GM19452 (cell line): ENCODE measurements at regions not wholly inside any gene's neighbourhood (a gene's known extent, or its start where the extent isn't known, plus 50 kb on each side); places are given as distances from the start of the nearest gene placed in this dataset.

Experiments
- ATAC-seq: cut with Tn5 transposase; IDR thresholded peaks from one replicate; pipeline ENCODE4 v1.9.1; 2021; ENCODE audit not compliant: unreplicated experiment

DNA sequence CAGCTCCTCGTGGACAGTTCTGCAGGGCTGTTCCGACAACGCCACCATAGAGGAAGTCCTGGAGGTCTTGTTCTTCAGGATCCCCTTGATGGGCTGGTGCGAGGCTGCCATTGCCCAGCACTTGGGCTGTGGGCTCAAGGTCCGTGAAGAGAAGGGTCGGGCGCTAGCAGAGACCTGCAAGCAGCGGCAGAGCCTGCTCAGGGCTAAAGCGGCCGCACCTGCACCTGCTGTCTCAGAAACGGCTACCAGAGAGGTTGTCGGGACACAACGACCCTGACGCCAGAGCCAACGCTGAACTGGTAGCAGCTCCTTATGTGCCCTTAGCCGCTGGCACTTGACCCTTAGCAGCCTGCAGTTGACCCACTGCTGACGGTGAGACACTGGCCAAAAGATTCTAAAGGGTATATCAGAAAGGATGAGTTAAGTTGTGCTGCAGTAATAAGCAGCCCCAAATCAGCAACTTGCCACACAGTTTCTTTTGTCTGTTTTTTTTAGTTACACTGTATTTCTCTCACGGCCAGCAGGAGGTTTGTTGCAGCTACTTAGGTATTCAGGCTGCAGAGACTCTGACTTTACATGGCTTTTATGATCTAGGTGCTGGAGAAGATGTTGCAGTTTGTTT, 55.5 kb upstream of the ST6GAL2 start:
- no peak for ATAC-seq

DNA sequence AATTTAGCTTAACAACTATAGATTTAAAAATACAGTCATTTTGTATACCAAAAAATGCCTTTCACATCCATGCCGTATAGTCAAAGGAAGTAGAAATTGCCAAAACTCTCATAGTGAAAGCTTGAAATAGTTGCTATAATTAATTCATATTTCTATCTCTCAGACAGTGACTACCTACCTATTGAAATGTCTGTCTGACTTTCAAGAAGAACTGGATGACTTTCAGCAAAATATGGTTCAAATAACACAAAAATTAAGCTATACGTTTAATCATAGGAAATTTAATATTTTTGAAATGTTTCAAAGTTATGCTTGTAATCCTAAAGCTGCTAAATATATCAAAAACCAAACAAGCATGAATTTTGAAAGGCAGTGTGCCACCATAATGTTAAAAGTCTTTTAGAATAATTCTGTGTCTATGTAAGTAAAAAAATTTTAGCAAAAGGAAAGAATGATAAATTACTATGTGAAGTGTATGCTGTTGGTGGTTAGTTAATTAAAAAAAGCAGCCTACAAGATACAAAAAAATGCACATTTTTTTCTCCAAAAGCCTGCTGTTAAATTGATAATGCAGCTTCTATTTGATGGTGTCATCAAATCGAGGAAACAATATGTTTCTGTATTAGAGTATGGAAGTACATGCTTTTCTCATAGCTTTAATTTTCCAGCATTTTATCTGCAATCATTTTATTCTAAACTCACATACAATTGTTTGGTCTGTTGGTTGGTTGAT, 57.7 kb upstream of the ST6GAL2 start:
- ATAC-seq: no peak

DNA sequence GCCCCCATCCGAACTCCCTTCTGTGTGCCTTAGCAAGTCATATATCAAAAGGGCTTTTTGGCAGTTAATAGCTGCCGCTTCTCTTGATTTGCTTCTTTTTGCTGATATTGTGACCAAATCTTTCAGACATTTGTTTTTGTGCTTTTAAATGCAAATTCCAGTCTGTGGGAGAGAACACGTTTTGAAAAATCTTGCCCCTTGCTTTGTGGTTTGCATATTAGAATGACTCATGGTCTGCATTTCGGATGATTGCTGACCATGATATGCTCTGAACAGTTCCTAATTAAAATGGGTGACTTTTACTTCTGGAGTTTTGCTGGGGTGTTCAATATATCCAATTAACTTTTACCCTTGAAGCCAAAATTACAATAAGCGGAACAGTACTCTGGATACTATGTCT, 58.2 kb upstream of the ST6GAL2 start:
- no peak for ATAC-seq

DNA sequence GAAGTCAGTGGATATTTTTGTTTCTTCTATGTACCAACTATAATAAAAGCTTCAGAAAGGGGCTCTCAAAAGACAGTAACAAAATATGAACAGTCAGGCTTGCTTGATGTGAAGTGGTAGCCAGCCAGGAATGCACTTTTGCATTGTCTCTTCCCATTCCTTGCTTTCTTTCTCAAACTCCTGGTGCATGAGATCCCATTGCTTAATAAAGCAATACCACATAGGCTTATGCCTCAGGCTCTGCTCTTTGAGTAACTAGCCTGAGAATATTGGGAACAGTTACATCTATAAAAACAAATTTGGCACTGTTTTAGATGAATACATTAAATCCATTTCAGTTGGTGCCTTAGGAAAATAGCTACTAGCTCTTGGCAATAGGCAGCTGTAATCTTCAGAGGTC, 62.6 kb upstream of the ST6GAL2 start:
- no peak for ATAC-seq

DNA sequence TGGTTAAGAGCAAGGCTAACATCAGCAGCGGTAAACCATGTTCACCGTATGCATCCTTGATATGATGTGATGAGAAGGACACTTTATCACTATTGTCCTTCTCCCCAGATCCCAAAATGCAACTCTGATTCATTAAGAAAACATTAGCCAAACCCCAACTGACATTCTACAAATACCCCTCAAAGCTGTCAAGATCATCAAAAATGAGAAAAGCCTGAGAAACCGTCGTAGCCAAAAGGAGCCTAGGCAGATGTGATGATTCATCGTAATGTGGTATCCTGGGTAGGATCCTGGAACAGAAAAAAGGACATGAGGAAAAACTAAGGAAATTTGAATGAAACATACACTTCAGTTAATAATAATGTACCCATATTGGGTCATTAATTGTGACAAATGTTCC, 67.3 kb upstream of the ST6GAL2 start:
- no peak for ATAC-seq

DNA sequence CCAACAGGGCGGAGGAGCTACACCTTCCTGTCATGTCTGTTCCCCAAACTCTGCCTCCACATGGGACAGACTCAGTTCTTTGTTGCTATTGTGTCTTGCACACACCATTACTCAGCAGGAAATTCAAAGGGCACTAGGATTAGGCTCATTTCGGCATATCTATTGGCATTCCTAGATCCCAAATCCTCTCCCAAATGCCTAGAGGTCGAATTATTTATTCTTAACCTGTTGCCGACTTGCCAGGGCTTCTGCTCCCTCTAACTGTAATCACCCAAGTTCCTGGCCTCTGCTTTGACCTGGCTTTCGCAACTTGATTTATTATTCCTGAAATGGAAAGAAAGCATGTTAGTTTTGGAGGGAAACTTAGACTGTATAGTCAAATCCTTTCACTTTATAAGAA, 67.8 kb upstream of the ST6GAL2 start:
- no peak for ATAC-seq

DNA sequence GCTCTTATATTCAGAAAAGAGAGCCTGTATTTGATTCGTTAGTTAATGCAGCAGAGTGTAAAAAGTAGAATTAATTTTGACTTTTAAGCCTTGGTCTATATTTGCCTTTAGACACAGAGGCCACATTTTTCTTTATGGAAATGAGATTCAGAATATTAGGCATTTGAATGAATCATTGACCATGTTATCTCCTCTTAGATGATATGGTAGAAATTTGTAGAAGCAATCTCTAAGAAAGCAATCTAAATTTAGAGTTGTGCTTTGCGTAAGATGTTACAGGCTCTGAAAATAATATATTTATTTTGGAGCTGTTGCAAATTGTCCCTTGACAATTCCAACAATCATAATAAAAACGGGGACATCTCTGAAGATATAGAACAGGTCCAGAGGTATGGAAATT, 68.3 kb upstream of the ST6GAL2 start:
- no peak for ATAC-seq

DNA sequence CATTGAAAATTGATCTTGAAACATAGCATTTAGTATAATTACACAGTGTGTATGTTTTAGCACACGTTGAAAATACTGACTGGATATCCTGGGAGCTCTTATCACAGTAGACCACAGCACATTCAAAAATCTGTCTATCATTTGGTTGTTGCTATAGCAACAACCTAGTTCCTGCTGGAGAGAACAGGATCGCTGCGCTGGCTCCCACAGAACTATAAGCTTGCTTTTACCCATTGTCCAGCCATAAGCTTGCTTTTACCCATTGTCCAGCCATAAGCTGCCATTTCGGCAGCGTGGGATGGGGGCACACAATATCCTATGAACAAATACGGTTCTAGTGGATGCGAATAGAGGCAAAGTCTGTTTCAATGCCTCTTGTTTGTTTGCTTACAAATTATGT, 70.4 kb upstream of the ST6GAL2 start:
- no peak for ATAC-seq

DNA sequence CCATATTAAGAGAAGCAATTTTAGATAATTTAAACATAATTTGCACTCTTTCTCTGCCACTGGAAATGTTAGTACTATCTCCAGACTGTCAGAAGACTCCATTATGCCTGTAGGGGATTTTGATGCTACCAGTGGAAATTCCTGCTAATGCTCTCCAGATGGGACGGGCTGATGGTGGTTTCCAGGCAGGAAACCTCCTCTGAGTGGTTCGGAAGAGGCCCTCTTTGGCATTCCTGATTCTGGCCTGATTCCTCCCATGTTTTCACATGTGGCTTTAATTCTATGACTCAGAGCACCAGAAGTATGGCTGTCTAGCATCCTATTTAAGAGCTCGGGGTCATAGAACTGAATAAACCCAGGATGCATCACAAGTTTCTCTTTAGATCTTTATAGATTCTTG, 70.9 kb upstream of the ST6GAL2 start:
- ATAC-seq: no peak

DNA sequence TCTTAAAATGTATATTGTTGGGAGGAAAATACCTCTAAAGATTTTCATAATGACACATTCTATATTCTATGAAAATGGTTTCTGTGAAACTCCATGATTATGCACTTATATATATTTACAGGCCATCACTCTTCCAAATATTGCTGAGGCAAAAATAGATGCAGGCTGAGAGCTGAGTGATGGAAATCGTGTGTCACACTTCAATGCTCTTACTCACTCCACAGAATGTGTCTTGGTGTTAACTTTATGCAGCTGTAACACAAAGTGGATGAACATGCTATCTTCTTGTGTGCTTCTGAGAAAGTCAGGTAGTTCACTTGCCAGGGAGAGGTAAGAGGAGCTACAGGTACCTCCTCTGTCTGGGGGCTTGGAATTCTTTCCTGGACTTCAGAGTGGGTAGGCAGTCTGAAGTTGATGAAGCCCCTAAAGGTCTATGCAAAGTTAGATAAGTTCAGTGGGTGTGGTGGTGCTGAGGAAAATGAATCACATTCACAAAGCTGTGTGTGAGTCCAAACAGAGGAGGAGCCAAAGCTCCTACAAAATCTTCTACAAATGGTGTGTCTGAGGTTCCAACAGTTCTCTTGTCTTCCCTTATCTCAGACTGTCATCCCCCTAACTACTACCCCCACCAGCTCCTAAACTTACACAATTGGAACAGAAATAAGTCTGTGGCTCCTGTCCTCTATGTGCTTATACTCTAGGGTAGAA, 74.2 kb upstream of the ST6GAL2 start:
- no peak for ATAC-seq

DNA sequence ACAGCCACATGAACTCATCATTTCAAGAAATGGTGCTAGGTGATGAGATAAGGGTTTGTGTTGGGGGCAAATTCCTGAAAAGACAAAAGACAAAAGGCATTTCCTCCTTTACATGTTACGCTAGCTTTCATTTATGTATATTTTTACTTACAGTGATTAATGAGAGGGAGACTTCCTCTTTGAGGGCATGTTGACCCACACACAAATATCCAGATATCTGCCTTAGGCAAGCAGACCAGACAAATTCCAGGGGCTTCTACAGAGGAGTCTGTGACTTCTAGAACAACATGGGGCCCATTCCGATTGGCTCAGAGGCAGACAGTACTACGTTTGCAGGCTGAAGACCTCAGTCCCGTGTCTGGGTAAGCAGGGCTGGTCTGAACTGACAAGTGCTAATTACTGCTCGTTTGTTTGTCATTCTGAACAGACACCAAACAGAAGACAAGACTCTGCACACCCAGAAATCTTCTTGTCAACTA, 74.8 kb upstream of the ST6GAL2 start:
- ATAC-seq: no peak

DNA sequence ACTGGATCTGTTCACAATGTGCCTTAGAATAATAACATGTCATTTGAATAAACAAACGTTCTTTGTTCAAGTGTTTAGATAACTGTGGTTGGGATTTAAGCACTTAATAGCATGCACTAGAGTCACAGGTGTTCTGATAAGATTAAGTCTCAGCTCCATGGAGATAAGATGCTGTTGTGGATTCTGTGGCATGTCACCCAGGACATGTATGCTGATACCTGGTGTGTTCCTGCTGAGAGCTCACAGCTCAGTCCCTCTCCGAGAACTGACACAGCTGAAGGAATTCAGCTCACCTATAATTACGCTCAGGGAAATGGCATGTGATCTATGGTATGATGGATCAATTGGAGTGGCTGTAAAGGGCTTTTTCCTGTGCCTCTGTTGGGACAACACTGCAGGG, 75.4 kb upstream of the ST6GAL2 start:
- ATAC-seq: no peak

DNA sequence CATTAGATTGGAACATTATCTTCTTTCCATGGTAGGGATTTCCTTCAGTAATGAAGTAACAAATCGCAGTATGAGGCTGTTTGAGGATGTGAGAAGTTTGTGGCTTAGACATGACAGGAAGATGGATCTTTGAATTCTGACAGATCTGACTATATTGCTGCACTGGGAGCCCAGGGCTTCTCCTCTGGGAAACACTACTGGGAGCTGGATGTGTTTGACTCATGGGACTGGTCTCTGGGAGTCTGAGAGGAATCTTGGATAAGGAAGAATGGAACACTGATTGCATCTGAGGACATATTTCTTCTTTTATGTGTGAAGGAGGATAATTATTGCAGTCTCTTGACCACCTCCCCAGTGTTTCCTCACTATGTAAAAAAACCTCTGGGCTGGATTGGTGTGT, 77.2 kb upstream of the ST6GAL2 start:
- ATAC-seq: no peak

DNA sequence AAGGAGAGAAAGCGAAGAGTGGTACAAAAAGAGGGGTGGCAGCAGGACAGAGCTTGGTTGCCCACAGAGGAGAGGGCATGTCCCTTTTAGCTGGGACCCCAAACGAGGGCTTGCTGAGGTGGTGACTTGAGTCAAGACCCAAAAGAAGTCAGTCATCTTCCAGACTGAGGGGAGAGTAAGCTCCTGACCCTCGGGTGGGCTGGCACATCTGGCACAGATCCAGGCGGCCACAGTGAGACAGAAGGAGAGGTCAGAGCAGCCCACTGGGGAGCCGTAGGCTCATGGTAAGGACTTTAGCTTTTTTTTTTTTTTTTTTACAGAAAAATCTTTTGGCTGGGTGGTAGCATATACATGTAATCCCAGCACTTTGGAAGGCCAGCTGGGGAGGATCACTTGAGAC, 77.9 kb upstream of the ST6GAL2 start:
- ATAC-seq: no peak

DNA sequence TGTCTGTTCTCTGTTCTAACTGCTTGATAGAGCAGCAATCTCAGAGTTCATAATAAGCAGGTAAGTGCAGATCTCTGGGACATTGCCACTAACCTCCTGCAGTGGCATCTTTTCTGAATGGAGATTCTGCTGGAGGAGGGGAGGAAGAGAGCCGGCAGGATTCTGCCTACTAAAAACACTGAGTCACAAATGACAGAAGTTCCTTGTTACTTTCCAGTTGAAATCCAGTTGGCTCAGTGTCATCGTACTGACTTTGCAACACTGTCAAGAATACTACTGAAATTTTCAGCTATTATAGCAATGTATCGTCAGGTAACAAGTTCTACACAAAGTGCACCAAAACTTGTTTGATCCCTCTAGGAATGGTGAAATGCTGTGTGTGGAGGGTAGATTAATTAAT, 79.6 kb upstream of the ST6GAL2 start:
- ATAC-seq: no peak

DNA sequence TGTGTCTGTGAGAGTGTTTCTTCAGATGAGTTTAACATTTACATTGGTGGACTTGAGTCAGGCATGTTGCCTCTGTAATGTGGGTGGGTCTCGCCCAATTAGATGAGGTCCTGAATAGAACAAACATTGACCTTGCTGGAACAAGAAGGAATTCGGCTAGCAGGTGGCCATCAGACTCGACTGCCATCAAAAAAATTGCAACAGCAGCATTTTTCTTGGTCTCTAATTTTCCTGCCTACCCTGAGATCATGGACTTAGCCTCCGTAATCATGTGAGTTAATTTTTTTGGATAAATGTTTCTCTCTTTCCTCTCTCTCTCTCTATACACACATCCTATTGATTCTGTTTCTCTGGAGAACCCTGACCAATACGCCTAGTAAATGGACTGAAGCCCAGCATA, 83.8 kb upstream of the ST6GAL2 start:
- ATAC-seq: no peak

DNA sequence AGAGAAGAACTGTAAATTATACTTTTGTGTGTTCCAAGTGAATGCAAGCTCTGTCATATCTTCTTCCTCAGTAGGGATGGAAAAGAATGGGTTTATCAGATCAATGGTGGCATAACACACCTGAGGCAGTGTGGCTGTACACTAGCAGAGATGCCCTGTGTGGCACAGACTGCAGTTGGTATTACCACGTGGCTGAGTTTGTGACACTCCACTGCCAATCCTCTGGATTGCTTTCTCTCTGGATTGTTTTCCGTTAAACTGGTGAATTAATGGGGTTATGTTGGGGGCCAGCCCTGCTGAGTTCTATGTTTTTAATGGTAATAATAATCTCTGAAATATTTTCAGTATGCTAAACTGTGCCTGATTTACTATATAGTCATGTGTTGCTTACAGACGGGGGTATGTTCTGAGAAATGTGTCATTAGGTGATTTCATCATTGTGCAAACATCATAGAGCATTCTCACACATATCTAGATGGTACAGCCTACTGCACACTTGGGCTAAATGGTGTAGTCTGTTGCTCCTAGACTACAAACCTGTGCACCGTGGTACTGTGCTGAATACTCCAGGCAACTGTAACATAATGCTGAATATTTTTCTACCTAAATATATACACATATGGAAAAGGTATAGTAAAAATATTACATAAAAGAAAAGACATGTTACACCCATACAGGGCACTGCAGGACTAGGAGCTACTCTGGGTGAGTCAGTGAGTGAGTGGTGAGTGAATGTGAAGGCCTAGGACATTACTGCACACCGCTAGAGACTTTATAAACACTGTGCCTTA, 84.7 kb upstream of the ST6GAL2 start:
- no peak for ATAC-seq

DNA sequence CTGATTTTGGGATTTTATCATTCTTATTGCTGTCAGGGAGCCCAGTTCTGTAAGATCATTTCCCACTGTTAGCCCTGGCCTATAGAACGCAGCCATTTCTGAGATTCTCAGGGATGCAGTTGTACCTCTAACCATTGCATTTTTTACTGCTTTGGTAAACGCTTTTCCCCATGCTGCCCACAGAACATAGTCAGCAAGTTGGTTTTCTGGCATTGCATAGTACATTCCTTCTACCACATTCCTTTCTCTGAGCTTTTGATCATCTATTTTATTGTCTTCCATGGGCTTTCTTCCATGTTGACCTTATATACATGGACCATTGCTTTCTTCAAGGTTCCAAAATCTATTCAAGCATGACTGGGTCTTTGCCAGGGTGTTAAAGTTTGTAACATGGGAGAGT, 86.8 kb upstream of the ST6GAL2 start:
- no peak for ATAC-seq

DNA sequence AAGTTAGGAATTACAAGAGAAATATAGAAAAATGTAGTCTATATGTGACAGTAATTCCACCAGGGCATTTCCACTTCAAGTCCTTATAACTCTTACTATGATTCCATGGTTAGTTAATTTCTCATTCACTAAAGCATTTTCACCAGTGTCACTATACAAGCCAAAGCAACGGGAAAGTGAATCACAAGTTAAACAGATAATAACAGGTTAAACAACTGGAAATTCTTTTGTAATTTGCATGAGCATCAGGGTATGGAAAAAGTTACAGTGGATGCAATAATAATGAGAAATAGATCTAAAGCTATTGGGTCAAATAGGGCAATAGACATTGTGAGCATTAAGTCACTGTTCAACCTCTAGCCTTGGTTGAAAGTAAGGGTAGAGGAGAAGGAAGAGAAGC, 88.9 kb upstream of the ST6GAL2 start:
- no peak for ATAC-seq

DNA sequence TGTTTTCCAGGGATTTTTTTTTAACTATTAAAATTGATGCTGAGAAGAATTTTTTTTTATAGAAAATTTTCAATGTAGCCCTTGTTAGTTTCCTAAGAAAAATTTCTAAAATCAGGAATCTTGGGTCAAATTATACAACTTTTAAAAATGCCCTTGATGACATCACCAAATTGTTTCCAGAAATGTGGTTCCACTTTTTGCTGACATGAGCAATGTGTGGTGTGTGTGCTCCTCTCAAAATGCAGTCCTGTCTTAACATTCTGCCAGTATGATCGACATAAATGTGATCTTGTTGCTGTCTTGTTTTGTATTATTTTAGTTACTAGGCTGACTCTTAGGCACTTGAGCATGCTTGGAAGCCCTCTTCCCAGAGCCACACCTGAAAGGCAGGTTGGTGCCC, 89.7 kb upstream of the ST6GAL2 start:
- no peak for ATAC-seq

DNA sequence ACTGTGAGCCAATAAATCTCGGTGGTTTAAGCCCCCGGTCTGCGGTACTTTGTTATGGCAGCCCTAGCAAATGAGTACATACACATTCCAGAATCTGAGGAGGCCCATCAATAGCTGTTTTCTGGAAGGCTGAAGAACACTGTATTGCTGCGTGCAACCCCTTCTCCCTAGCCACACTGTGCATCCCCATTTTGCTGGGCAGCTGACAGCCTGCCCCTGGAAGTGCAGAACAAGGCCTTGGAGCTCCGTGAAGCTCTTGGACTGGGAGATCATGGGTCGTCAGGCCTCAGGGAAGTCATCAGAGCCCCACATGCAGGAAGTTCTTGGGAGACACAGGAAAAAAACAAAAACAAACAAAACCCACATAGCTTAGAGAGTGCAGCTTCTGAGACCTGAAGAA, 90.6 kb upstream of the ST6GAL2 start:
- ATAC-seq: no peak

DNA sequence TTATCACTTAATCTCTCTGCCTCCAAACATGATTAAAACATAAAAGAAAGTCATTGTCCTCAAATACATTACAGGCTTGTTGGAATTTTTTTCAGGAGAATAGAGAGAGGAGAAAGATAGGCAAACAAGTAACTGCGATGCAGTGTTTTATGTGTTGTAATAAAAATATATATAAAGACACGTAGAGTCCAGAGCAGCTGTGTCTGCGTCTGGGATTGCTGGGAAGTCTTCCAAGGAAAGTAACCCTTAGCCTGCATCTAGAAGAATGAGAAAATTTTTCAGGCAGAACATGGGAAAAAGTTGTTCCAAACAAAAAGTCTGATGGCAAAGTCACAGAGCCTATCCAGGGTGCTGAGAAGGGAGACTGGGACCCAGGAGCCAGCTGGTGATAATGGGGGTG, 91.8 kb upstream of the ST6GAL2 start:
- no peak for ATAC-seq
